Stomach (tissue), 8 donors: ENCODE measurements at regions not wholly inside any gene's neighbourhood (a gene's known extent, or its start where the extent isn't known, plus 50 kb on each side); places are given as distances from the start of the nearest gene placed in this dataset.

Source experiments
- DNase-seq, 2 donors: peaks; one replicate each; pipeline versions ENCODE4 v3.0.0 to v3.0.0-alpha.2; 2013 to 2019
- H3K27ac ChIP-seq, 5 donors: fragments of 200-600 bp in 4 of 5; sonication (generic) in 4 of 5; one replicate each; pipeline ENCODE4 v1.5.1; 2013 to 2019; ENCODE audit warnings: mild to moderate bottlenecking in 1 of 5, moderate library complexity in 1 of 5
- H3K27me3 ChIP-seq, 3 donors: fragments of 200-600 bp; sonication (generic); one replicate each; pipeline ENCODE4 v1.5.1; 2017 to 2019; ENCODE audit warnings: mixed run types in 1 of 3
- H3K36me3 ChIP-seq, 4 donors: fragments of 200-600 bp; sonication (generic); 1 replicate in 3 of 4; 2 replicates in 1 of 4; pipeline ENCODE4 v1.5.1; 2016 to 2019
- H3K4me1 ChIP-seq, 4 donors: fragments of 200-600 bp; sonication (generic); one replicate each; pipeline ENCODE4 v1.5.1; 2016 to 2019
- H3K4me3 ChIP-seq, 4 donors: fragments of 200-600 bp; sonication (generic) in 3 of 4; one replicate each; pipeline ENCODE4 v1.5.1; 2016 to 2019; ENCODE audit warnings: mild to moderate bottlenecking in 1 of 4
- H3K9me3 ChIP-seq, 4 donors: fragments of 200-600 bp; sonication (generic); one replicate each; pipeline ENCODE4 v1.5.1; 2016 to 2019
- CTCF ChIP-seq, 7 experiments: fragments of 450-650 bp in 4 of 7; fragments of 200-600 bp in 3 of 7; sonication (generic) in 3 of 7; IDR thresholded peaks; one replicate each; pipeline ENCODE4 v1.5.1; 2016 to 2019; ENCODE audit warnings: antibody characterized with exemption in 7 of 7, control low read depth in 2 of 7, mild to moderate bottlenecking in 1 of 7
- EP300 ChIP-seq: sonication (generic); formaldehyde crosslinking; IDR thresholded peaks from one replicate; pipeline ENCODE4 v1.6.1; 2017; ENCODE audit warnings: antibody characterized with exemption
- POLR2A ChIP-seq, 4 donors: fragments of 450-650 bp; IDR thresholded peaks; one replicate each; pipeline ENCODE4 v1.6.1; 2016; ENCODE audit warnings: antibody characterized with exemption in 4 of 4, control low read depth in 2 of 4, mild to moderate bottlenecking in 1 of 4, moderate library complexity in 1 of 4
- POLR2AphosphoS5 ChIP-seq, 3 donors: sonication (generic); formaldehyde crosslinking; IDR thresholded peaks; one replicate each; pipeline ENCODE4 v1.6.1; 2016; ENCODE audit warnings: antibody characterized with exemption in 3 of 3
- WGBS, 5 donors: extraction: QIAGEN DNeasy Blood & Tissue Kit in 3 of 5; methylation state at CpG; one replicate each; pipeline versions ENCODE4 v1.1.5 to v1.1.7; 2013 to 2018; 5-methylcytosine and 5-hydroxymethylcytosine counted together
- intact Hi-C: fragments of 100-400 bp; cut with DNase I; formaldehyde crosslinking; loops from one replicate; pipeline ENCODE4 v1.15.1; 2023; ENCODE audit warnings: low total_unique reads
- donor health status: healthy with polysubstance abuse.
- donor health status: Bipolar disorder and iron deficiency.
- donor health status: healthy.

GRCh38 chr5:31114817-31115216 lies 78.7 kb upstream of the CDH6 start:
- Histone ChIP-seq H3K4me1 (no peaks in the 10 kb centered on the region), H3K27me3 (no peaks in the 10 kb centered on the region), H3K9me3 (no peaks in the 10 kb centered on the region), H3K36me3 (no peaks in the 10 kb centered on the region), H3K27ac (no peak overlapping the region), H3K4me3 (no peak overlapping the region)
- intact Hi-C loops = no loop called here
- WGBS, 5 donors = 51 to 73% (median 61%) methylated on average over 2 of the region's 2 CpGs
- TF ChIP-seq POLR2A (IDR thresholded peaks at IDR 0.05) (no peak), POLR2AphosphoS5 (IDR thresholded peaks at IDR 0.05) (no peak), EP300 (no peak)
- DNase-seq = no peak

- Histone ChIP-seq H3K36me3 (no peaks in the 10 kb centered on the region), H3K27ac (no peak overlapping the region), H3K4me1 (no peaks in the 10 kb centered on the region), H3K9me3 (no peaks in the 10 kb centered on the region), H3K4me3 (no peak overlapping the region), H3K27me3 (no peaks in the 10 kb centered on the region)
- intact Hi-C loops = no loop called here
- TF ChIP-seq POLR2A (IDR thresholded peaks at IDR 0.05) = no peak
- TF ChIP-seq EP300 = no peak
- no peak for TF ChIP-seq POLR2AphosphoS5 (IDR thresholded peaks at IDR 0.05)
- no peak for TF ChIP-seq CTCF (IDR thresholded peaks at IDR 0.05)
- DNase-seq = no peak
- 61 to 77% (median 68%) methylated on average over 1 of the region's 1 CpG for WGBS, 5 donors
Measured at GRCh38 chr5:31113666-31114350, 79.7 kb upstream of the CDH6 start.

GRCh38 chr5:31113101-31113500 lies 80.4 kb upstream of the CDH6 start:
- no peak for DNase-seq
- Histone ChIP-seq H3K9me3 (no peaks in the 10 kb centered on the region), H3K27me3 (no peaks in the 10 kb centered on the region), H3K4me3 (no peak overlapping the region), H3K36me3 (no peaks in the 10 kb centered on the region), H3K4me1 (no peaks in the 10 kb centered on the region), H3K27ac (no peak overlapping the region)
- intact Hi-C loops = no loop called here
- no peak for TF ChIP-seq POLR2AphosphoS5 (IDR thresholded peaks at IDR 0.05)
- 23 to 47% (median 34%) methylated on average over 3 of the region's 3 CpGs for WGBS, 5 donors

- no peak for TF ChIP-seq EP300
- TF ChIP-seq CTCF (IDR thresholded peaks at IDR 0.05) = no peak
- no peak for TF ChIP-seq POLR2AphosphoS5 (IDR thresholded peaks at IDR 0.05)
- no peak for TF ChIP-seq POLR2A (IDR thresholded peaks at IDR 0.05)
- Histone ChIP-seq H3K27me3 (no peaks in the 10 kb centered on the region), H3K9me3 (no peaks in the 10 kb centered on the region), H3K27ac (no peak overlapping the region), H3K4me3 (no peak overlapping the region), H3K36me3 (no peaks in the 10 kb centered on the region), H3K4me1 (no peaks in the 10 kb centered on the region)
- no peak for DNase-seq
- intact Hi-C loops = no loop called here
- WGBS, 5 donors = 8 to 14% (median 11%) methylated on average over 2 of the region's 2 CpGs
Measured at GRCh38 chr5:31107091-31107518, 86.4 kb upstream of the CDH6 start.

- Histone ChIP-seq H3K27ac (no peak overlapping the region), H3K9me3 (no peaks in the 10 kb centered on the region), H3K27me3 (no peaks in the 10 kb centered on the region), H3K4me3 (no peak overlapping the region), H3K36me3 (no peaks in the 10 kb centered on the region), H3K4me1 (no peaks in the 10 kb centered on the region)
- TF ChIP-seq POLR2A (IDR thresholded peaks at IDR 0.05) (no peak), POLR2AphosphoS5 (IDR thresholded peaks at IDR 0.05) (no peak), EP300 (no peak)
- DNase-seq = no peak
- WGBS, 5 donors = 25 to 34% (median 28%) methylated on average over 4 of the region's 4 CpGs
- intact Hi-C loops = no loop called here
Measured at GRCh38 chr5:31106691-31107090, 86.8 kb upstream of the CDH6 start.

- intact Hi-C loops = no loop called here
- no peaks in the 10 kb centered on the region for H3K36me3 ChIP-seq
- no peak for TF ChIP-seq EP300
- no peak for TF ChIP-seq POLR2AphosphoS5 (IDR thresholded peaks at IDR 0.05)
- no peak for TF ChIP-seq CTCF (IDR thresholded peaks at IDR 0.05)
- TF ChIP-seq POLR2A (IDR thresholded peaks at IDR 0.05) = no peak
- H3K9me3 ChIP-seq = no peaks in the 10 kb centered on the region
- H3K27me3 ChIP-seq = no peaks in the 10 kb centered on the region
- no peak overlapping the region for H3K4me3 ChIP-seq
- 30 to 59% (median 48%) methylated on average over 2 of the region's 2 CpGs for WGBS, 5 donors
- H3K27ac ChIP-seq = no peak overlapping the region
- DNase-seq = no peak
- no peaks in the 10 kb centered on the region for H3K4me1 ChIP-seq
Measured at GRCh38 chr5:31106278-31106677, 87.2 kb upstream of the CDH6 start.
